Adrenal gland (tissue), 9 donors: ENCODE measurements at regions not wholly inside any gene's neighbourhood (a gene's known extent, or its start where the extent isn't known, plus 50 kb on each side); places are given as distances from the start of the nearest gene placed in this dataset.

Experiments used
- DNase-seq, 7 donors: peaks; one replicate each; pipeline ENCODE4 v3.0.0-alpha.2; 2019 to 2020
- H3K27ac ChIP-seq, 5 donors: fragments of 200-600 bp; sonication (generic) in 4 of 5; 1 replicate in 3 of 5; 2 replicates in 2 of 5; pipeline versions ENCODE4 v1.5.1 to v1.8.0; 2016 to 2020; ENCODE audit warnings: mild to moderate bottlenecking in 1 of 5
- H3K27me3 ChIP-seq: fragments of 200-600 bp; 2 replicates; pipeline ENCODE4 v1.8.0; 2021
- H3K36me3 ChIP-seq, 2 donors: fragments of 200-600 bp; replicated peaks in 1 of 2; 1 replicate in 1 of 2; 2 replicates in 1 of 2; pipeline versions ENCODE4 v1.5.1 to v1.8.0; 2018 to 2022
- H3K4me1 ChIP-seq, 2 donors: fragments of 200-600 bp; replicated peaks in 1 of 2; 1 replicate in 1 of 2; 2 replicates in 1 of 2; pipeline versions ENCODE4 v1.5.1 to v1.8.0; 2018 to 2021
- H3K4me3 ChIP-seq, 4 donors: fragments of 200-600 bp; sonication (generic) in 3 of 4; one replicate each; pipeline ENCODE4 v1.5.1; 2016 to 2018
- H3K9me3 ChIP-seq, 3 donors: fragments of 200-600 bp; sonication (generic) in 1 of 3; replicated peaks in 1 of 3; 1 replicate in 2 of 3; 2 replicates in 1 of 3; pipeline versions ENCODE4 v1.5.1 to v1.8.0; 2016 to 2021
- POLR2A ChIP-seq, 2 donors: fragments of 450-650 bp; IDR thresholded peaks; one replicate each; pipeline ENCODE4 v1.6.1; 2017; ENCODE audit warnings: antibody characterized with exemption in 2 of 2, mild to moderate bottlenecking in 2 of 2, moderate library complexity in 1 of 2
- WGBS, 4 donors: extraction: QIAGEN DNeasy Blood & Tissue Kit in 2 of 4; methylation state at CpG; one replicate each; pipeline versions ENCODE4 v1.1.5 to v1.1.7; 2013 to 2017; 5-methylcytosine and 5-hydroxymethylcytosine counted together
- intact Hi-C, 2 donors: fragments of 100-400 bp; cut with DNase I; formaldehyde crosslinking; loops; one replicate each; pipeline versions ENCODE4 v1.14.1 to v1.15.0; 2022 to 2023
- TF ChIP-seq, protein P1 (sequence below), 6 experiments: fragments of 450-650 bp in 4 of 6; fragments of 200-600 bp in 2 of 6; sonication (generic) in 1 of 6; IDR thresholded peaks; 1 replicate in 5 of 6; 2 replicates in 1 of 6; pipeline versions ENCODE4 v1.5.1 to v1.8.0; 2016 to 2021; ENCODE audit warnings: antibody characterized with exemption in 6 of 6, mild to moderate bottlenecking in 2 of 6, moderate library complexity in 1 of 6
- donor health status: healthy with polysubstance abuse.
- donor health status: Bipolar disorder and iron deficiency.
- donor health status: DM: yes; HTN: yes; CAD: no.
- donor health status: DM: no; HTN: no; CAD: no.
- donor health status: DM: no; HTN: no; CAD: no.

- WGBS, 4 donors, result 57 to 65% (median 61%) methylated on average over 8 of the region's 8 CpGs
- Histone ChIP-seq H3K36me3 (no peaks in the 10 kb centered on the region), H3K4me1 (peaks cover 4 to 15% of the 10 kb centered on the region in 2 donors), H3K9me3 (no peaks in the 10 kb centered on the region), H3K27ac (no peak overlapping the region), H3K4me3 (no peak overlapping the region), H3K27me3 (no peaks in the 10 kb centered on the region)
- intact Hi-C loops, result no loop called here
- no peak for DNase-seq
- TF ChIP-seq, protein P1, sequence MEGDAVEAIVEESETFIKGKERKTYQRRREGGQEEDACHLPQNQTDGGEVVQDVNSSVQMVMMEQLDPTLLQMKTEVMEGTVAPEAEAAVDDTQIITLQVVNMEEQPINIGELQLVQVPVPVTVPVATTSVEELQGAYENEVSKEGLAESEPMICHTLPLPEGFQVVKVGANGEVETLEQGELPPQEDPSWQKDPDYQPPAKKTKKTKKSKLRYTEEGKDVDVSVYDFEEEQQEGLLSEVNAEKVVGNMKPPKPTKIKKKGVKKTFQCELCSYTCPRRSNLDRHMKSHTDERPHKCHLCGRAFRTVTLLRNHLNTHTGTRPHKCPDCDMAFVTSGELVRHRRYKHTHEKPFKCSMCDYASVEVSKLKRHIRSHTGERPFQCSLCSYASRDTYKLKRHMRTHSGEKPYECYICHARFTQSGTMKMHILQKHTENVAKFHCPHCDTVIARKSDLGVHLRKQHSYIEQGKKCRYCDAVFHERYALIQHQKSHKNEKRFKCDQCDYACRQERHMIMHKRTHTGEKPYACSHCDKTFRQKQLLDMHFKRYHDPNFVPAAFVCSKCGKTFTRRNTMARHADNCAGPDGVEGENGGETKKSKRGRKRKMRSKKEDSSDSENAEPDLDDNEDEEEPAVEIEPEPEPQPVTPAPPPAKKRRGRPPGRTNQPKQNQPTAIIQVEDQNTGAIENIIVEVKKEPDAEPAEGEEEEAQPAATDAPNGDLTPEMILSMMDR (IDR thresholded peaks at IDR 0.05), result no peak
- TF ChIP-seq POLR2A (IDR thresholded peaks at IDR 0.05), result no peak
Observed at GRCh38 chr16:65727534-65728137, 605.8 kb upstream of the CDH11 start.

GRCh38 chr16:65725156-65725845, 603.4 kb upstream of the CDH11 start:
- Histone ChIP-seq H3K36me3 (no peaks in the 10 kb centered on the region), H3K27ac (no peak overlapping the region), H3K27me3 (no peaks in the 10 kb centered on the region), H3K9me3 (no peaks in the 10 kb centered on the region), H3K4me1 (peaks cover 4 to 15% of the 10 kb centered on the region in 2 donors), H3K4me3 (no peak overlapping the region)
- TF ChIP-seq POLR2A (IDR thresholded peaks at IDR 0.05), result no peak
- TF ChIP-seq, protein P1 (IDR thresholded peaks at IDR 0.05), result no peak
- WGBS, 4 donors, result 13 to 19% (median 18%) methylated on average over 5 of the region's 5 CpGs
- intact Hi-C loops, result no loop called here
- DNase-seq, result peak in 4 of 7 donors; percentile 30 to 44 (median 37)

- Histone ChIP-seq H3K27ac (no peak overlapping the region), H3K4me3 (no peak overlapping the region), H3K9me3 (no peaks in the 10 kb centered on the region), H3K4me1 (peaks cover 4 to 7% of the 10 kb centered on the region in 2 donors), H3K27me3 (no peaks in the 10 kb centered on the region), H3K36me3 (no peaks in the 10 kb centered on the region)
- WGBS, 4 donors, result 94 to 98% (median 97%) methylated on average over 6 to 7 of the region's 7 CpGs
- intact Hi-C loops, result no loop called here
- TF ChIP-seq POLR2A (IDR thresholded peaks at IDR 0.05), result no peak
- TF ChIP-seq, protein P1 (IDR thresholded peaks at IDR 0.05), result no peak
- DNase-seq, result no peak
Observed at GRCh38 chr16:65722429-65722828, 600.6 kb upstream of the CDH11 start.

DNA sequence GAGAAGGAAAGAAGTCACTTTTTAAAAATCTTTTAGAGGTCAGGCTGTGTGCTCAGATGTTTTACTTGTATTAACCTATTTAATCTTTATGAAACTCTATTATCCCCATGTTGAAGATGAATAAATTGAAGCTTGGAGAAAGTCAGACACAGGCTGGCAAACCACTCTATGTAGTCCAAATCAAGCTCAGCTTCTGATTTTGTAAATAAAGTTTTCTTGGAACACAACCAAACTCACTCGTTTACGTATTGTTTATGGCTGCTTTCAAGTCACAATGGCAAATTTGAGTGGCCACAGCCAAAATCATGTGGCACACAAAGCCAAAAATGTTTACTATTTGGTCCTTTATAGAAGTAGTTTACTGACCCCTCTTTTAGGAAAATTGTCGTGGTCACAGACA, 596.0 kb upstream of the CDH11 start:
- no peak overlapping the region for H3K4me3 ChIP-seq
- H3K4me1 ChIP-seq, result no peaks in the 10 kb centered on the region
- no peak for DNase-seq
- no peaks in the 10 kb centered on the region for H3K27me3 ChIP-seq
- 65 to 84% (median 76%) methylated on average over 3 of the region's 3 CpGs for WGBS, 4 donors
- H3K36me3 ChIP-seq, result no peaks in the 10 kb centered on the region
- no peak overlapping the region for H3K27ac ChIP-seq
- intact Hi-C loops, result loop anchor here in 1 of 2 donors (10.0 kb wide), 1 partner anchor 557 kb away; no protein-coding TSS in a partner anchor
- TF ChIP-seq, protein P1 (IDR thresholded peaks at IDR 0.05), result no peak
- TF ChIP-seq POLR2A (IDR thresholded peaks at IDR 0.05), result no peak
- no peaks in the 10 kb centered on the region for H3K9me3 ChIP-seq
